HepG2 (cell line): ENCODE measurements at regions not wholly inside any gene's neighbourhood (a gene's known extent, or its start where the extent isn't known, plus 50 kb on each side); places are given as distances from the start of the nearest gene placed in this dataset.

Source experiments
- ATAC-seq: fragments of 200-7000 bp; cut with Tn5 transposase; 3 replicates; pipeline ENCODE4 v1.9.1; 2020; ENCODE audit warnings: mild to moderate bottlenecking, moderate library complexity
- BruUV-seq: library from RNA; stranded (reverse); fragments of 400-500 nt; replicated peaks from 2 replicates; lab custom pipeline; 2021; lab: Mats Ljungman, UMichigan
- CTCF ChIA-PET: fragments of 300-600 bp; formaldehyde crosslinking; extraction: SDS; loops from one replicate; lab custom pipeline; 2021; ENCODE audit warnings: low total read pairs, inconsistent platforms, low intra/inter-chr PET ratio; lab: Yijun Ruan, JAX
- POLR2A ChIA-PET: fragments of 350-600 bp; sonication (Branson Sonifier 250); formaldehyde crosslinking; loops from one replicate; lab custom pipeline; 2020; ENCODE audit warnings: antibody characterized with exemption, inconsistent platforms; lab: Yijun Ruan, JAX
- DNase-seq: peaks from one replicate; pipeline ENCODE4 v3.0.0-alpha.2; 2015; ENCODE audit warnings: low spot score
- FAIRE-seq: peaks from 3 replicates; lab custom pipeline; 2011; peaks lifted over from hg19 to GRCh38; lab: Jason Lieb, UNC
- H2AFZ ChIP-seq: one replicate; pipeline ENCODE4 v1.6.1; 2011; ENCODE audit warnings: low read length, inconsistent platforms
- H3K27ac ChIP-seq: fragments of 300-600 bp; 3 replicates; pipeline ENCODE4 v1.8.0; 2011; ENCODE audit warnings: mixed run types, mild to moderate bottlenecking, mixed read lengths, low read length, inconsistent platforms; ENCODE audit not compliant: insufficient read depth; ENCODE audit errors: extremely low read length
- H3K27me3 ChIP-seq, 2 experiments: fragments of 200-600 bp in 1 of 2; 2 replicates in 1 of 2; 3 replicates in 1 of 2; pipeline versions ENCODE4 v1.6.0 to v1.8.0; 2011; ENCODE audit warnings: low read length in 2 of 2, mild to moderate bottlenecking in 2 of 2, moderate library complexity in 2 of 2, inconsistent platforms in 1 of 2; ENCODE audit not compliant: insufficient read depth in 2 of 2, control insufficient read depth in 1 of 2
- H3K36me3 ChIP-seq, 2 experiments: fragments of 200-600 bp in 1 of 2; replicated peaks in 1 of 2; 2 replicates in 1 of 2; 3 replicates in 1 of 2; pipeline versions ENCODE4 v1.5.1 to v1.8.0; 2011; ENCODE audit warnings: low read length in 2 of 2, inconsistent platforms in 1 of 2; ENCODE audit not compliant: insufficient read depth in 2 of 2, control insufficient read depth in 1 of 2
- H3K4me1 ChIP-seq: 2 replicates; pipeline ENCODE4 v1.5.1; 2012; ENCODE audit warnings: low read length, inconsistent platforms; ENCODE audit not compliant: insufficient read depth
- H3K4me2 ChIP-seq: 2 replicates; pipeline ENCODE4 v1.6.0; 2011; ENCODE audit warnings: low read depth, low read length, inconsistent platforms
- H3K4me3 ChIP-seq, 3 experiments: fragments of 200-600 bp in 1 of 3; sonication (generic), shearing (Covaris generic) in 1 of 3; replicated peaks in 1 of 3; 2 replicates each; pipeline ENCODE4 v1.5.1; 2011 to 2016; ENCODE audit warnings: low read length in 3 of 3, inconsistent platforms in 2 of 3, low read depth in 2 of 3, mild to moderate bottlenecking in 2 of 3, control low read depth in 1 of 3, mixed read lengths in 1 of 3; ENCODE audit not compliant: insufficient read depth in 1 of 3
- H3K79me2 ChIP-seq: one replicate; pipeline ENCODE4 v1.6.1; 2011; ENCODE audit warnings: low read length, inconsistent platforms; ENCODE audit not compliant: insufficient read depth
- H3K9ac ChIP-seq: 2 replicates; pipeline ENCODE4 v1.6.0; 2011; ENCODE audit warnings: mild to moderate bottlenecking, low read depth, low read length, inconsistent platforms; ENCODE audit not compliant: insufficient read depth
- H3K9me3 ChIP-seq: 2 replicates; pipeline ENCODE4 v1.5.1; 2012; ENCODE audit warnings: mild to moderate bottlenecking, low read length
- H4K20me1 ChIP-seq: 2 replicates; pipeline ENCODE4 v1.6.0; 2011; ENCODE audit warnings: inconsistent platforms, mild to moderate bottlenecking, low read length, moderate library complexity; ENCODE audit not compliant: insufficient read depth
- PHF20 ChIP-seq: sonication (generic); formaldehyde crosslinking; IDR thresholded peaks from 2 replicates; pipeline ENCODE4 v1.5.0; 2020; ENCODE audit warnings: mild to moderate bottlenecking, missing genetic modification reagents
- SNRNP70 ChIP-seq: fragments of 200-400 bp; formaldehyde crosslinking; IDR thresholded peaks from 2 replicates; pipeline ENCODE4 v1.6.1; 2017; ENCODE audit warnings: mild to moderate bottlenecking, low read depth, low read length, moderate library complexity
- TP53 ChIP-seq: sonication (generic); formaldehyde crosslinking; conservative IDR thresholded peaks from 2 replicates; pipeline ENCODE4 v1.4.0; 2020; ENCODE audit warnings: missing genetic modification reagents
- YEATS4 ChIP-seq: sonication (generic); formaldehyde crosslinking; IDR thresholded peaks from 2 replicates; pipeline ENCODE4 v1.4.0; 2020; ENCODE audit warnings: missing genetic modification reagents, borderline replicate concordance
- ZMAT3 ChIP-seq: sonication (generic); formaldehyde crosslinking; conservative IDR thresholded peaks from 2 replicates; pipeline ENCODE4 v1.7.0; 2021; ENCODE audit warnings: missing genetic modification reagents
- ZNF282 ChIP-seq: fragments of 450-650 bp; IDR thresholded peaks from 2 replicates; pipeline ENCODE4 v1.6.1; 2018; ENCODE audit not compliant: partially characterized antibody
- ZNF317 ChIP-seq: sonication (generic); formaldehyde crosslinking; IDR thresholded peaks from 2 replicates; pipeline ENCODE4 v1.5.0; 2020; ENCODE audit warnings: mild to moderate bottlenecking, missing genetic modification reagents
- ZNF451 ChIP-seq: sonication (generic); formaldehyde crosslinking; IDR thresholded peaks from 2 replicates; pipeline ENCODE4 v1.5.0; 2020; ENCODE audit warnings: mild to moderate bottlenecking, missing genetic modification reagents
- ZNF572 ChIP-seq: sonication (generic); formaldehyde crosslinking; IDR thresholded peaks from 2 replicates; pipeline ENCODE4 v1.5.1; 2020; ENCODE audit warnings: mild to moderate bottlenecking, missing genetic modification reagents
- ZNF761 ChIP-seq: sonication (generic); formaldehyde crosslinking; conservative IDR thresholded peaks from 2 replicates; pipeline ENCODE4 v1.4.0; 2020; ENCODE audit warnings: mild to moderate bottlenecking, missing genetic modification reagents
- ZNF772 ChIP-seq: sonication (generic); formaldehyde crosslinking; IDR thresholded peaks from 2 replicates; pipeline ENCODE4 v1.5.0; 2020; ENCODE audit warnings: mild to moderate bottlenecking, missing genetic modification reagents
- WGBS: methylation state at CpG from one replicate; pipeline ENCODE4 v1.1.6; 2017; ENCODE audit warnings: low lambda C conversion rate; 5-methylcytosine and 5-hydroxymethylcytosine counted together
- in situ Hi-C: cut with HindIII; loops from 2 replicates; pipeline ENCODE4 v1.10.0; 2017; ENCODE audit warnings: low pct_unique_long_range_greater_than_20kb; ENCODE audit not compliant: extremely low pct_ligation_motif_present
- intact Hi-C: fragments of 100-400 bp; cut with micrococcal nuclease; formaldehyde crosslinking; loops from one replicate; pipeline ENCODE4 v1.10.0; 2022; ENCODE audit not compliant: unreplicated experiment
- TF ChIP-seq, protein P1 (sequence below): sonication (generic); formaldehyde crosslinking; IDR thresholded peaks from 2 replicates; pipeline ENCODE4 v1.4.0; 2020; ENCODE audit warnings: mild to moderate bottlenecking, missing genetic modification reagents
- TF ChIP-seq, protein P2 (sequence below): sonication (generic); formaldehyde crosslinking; conservative IDR thresholded peaks from 2 replicates; pipeline ENCODE4 v1.8.0; 2022; ENCODE audit warnings: missing genetic modification reagents

DNA sequence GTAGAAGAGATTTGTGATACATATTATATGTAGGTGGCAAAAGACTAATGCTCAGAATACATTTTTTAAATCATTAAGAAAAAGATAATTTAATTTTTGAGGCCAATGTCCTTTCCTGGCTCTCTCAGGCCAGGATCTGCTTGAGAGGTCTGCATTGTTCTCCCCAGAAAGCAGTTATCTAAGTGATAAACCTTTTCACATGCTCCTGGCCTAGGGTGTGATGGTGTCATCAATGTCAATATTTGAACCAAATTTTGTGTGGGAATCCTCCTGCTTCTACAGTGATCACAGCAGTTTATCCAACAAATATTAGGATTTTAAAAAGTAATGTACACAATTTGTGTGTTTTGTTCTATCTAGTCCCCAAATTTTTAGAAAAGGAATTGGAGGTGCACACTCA, 166.6 kb downstream of the DIRAS2 start:
- POLR2A ChIA-PET, result no interaction called here
- no peak overlapping the region for H3K9ac ChIP-seq
- no peaks in the 10 kb centered on the region for H3K79me2 ChIP-seq
- H4K20me1 ChIP-seq, result no peaks in the 10 kb centered on the region
- in situ Hi-C loops, result no loop called here
- ATAC-seq (no peak), DNase-seq (no peak)
- no peaks in the 10 kb centered on the region for H3K4me1 ChIP-seq
- H3K4me3 ChIP-seq, result no peak overlapping the region
- no TSS peak for BruUV-seq
- no peaks in the 10 kb centered on the region for H3K27me3 ChIP-seq
- no peak for TF ChIP-seq PHF20 (CRISPR knock-in tag)
- no peak for TF ChIP-seq ZMAT3 (CRISPR knock-in tag)
- TF ChIP-seq YEATS4 (CRISPR knock-in tag), result no peak
- TF ChIP-seq ZNF282, result no peak
- no peak for TF ChIP-seq ZNF451 (CRISPR knock-in tag)
- no peak for TF ChIP-seq TP53 (CRISPR knock-in tag)
- TF ChIP-seq, protein P1, sequence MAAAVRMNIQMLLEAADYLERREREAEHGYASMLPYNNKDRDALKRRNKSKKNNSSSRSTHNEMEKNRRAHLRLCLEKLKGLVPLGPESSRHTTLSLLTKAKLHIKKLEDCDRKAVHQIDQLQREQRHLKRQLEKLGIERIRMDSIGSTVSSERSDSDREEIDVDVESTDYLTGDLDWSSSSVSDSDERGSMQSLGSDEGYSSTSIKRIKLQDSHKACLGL, result no peak
- TF ChIP-seq, all 625 proteins: peak for 0
- FAIRE-seq, result no peak
- Histone ChIP-seq H3K4me2 (no peak overlapping the region), H3K36me3 (no peaks in the 10 kb centered on the region), H2AFZ (no peak overlapping the region), H3K27ac (no peak overlapping the region), H3K9me3 (no peaks in the 10 kb centered on the region)
- CTCF ChIA-PET, result no interaction called here
- intact Hi-C loops, result no loop called here

DNA sequence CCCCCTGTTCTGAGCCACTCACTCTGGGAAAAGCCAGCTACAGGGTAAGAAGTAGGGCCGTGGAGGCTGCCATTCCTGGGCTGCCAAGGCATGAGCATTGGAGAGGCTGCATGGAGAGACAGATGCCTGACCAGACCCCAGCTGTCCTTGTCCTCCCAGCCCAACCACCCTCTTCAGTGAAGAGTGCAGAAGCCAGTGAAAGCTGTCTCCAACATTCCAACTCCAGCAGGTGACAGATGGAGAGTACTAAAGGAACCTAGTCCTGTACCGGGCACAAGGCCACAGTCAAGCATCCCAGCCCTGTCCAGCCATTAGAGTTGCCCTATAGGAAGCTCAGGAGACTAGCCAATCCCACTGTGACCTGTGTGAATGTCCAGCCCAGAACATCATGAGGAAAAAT, 165.1 kb downstream of the DIRAS2 start:
- intact Hi-C loops, result no loop called here
- no peak overlapping the region for H3K4me2 ChIP-seq
- TF ChIP-seq SNRNP70 (no peak), ZNF572 (CRISPR knock-in tag) (no peak), ZNF761 (CRISPR knock-in tag) (no peak), ZNF772 (CRISPR knock-in tag) (no peak), ZNF317 (CRISPR knock-in tag) (no peak)
- TF ChIP-seq, protein P2, sequence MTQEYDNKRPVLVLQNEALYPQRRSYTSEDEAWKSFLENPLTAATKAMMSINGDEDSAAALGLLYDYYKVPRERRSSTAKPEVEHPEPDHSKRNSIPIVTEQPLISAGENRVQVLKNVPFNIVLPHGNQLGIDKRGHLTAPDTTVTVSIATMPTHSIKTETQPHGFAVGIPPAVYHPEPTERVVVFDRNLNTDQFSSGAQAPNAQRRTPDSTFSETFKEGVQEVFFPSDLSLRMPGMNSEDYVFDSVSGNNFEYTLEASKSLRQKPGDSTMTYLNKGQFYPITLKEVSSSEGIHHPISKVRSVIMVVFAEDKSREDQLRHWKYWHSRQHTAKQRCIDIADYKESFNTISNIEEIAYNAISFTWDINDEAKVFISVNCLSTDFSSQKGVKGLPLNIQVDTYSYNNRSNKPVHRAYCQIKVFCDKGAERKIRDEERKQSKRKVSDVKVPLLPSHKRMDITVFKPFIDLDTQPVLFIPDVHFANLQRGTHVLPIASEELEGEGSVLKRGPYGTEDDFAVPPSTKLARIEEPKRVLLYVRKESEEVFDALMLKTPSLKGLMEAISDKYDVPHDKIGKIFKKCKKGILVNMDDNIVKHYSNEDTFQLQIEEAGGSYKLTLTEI (CRISPR knock-in tag), result no peak
- no peak for FAIRE-seq
- H3K9me3 ChIP-seq, result no peaks in the 10 kb centered on the region
- ATAC-seq, result no peak
- H4K20me1 ChIP-seq, result no peaks in the 10 kb centered on the region
- H3K27ac ChIP-seq, result no peak overlapping the region
- H3K79me2 ChIP-seq, result no peaks in the 10 kb centered on the region
- in situ Hi-C loops, result no loop called here
- no peak for DNase-seq
- H2AFZ ChIP-seq, result no peak overlapping the region
- H3K36me3 ChIP-seq, result no peaks in the 10 kb centered on the region
- CTCF ChIA-PET, result no interaction called here
- H3K9ac ChIP-seq, result no peak overlapping the region
- POLR2A ChIA-PET, result no interaction called here
- no peaks in the 10 kb centered on the region for H3K27me3 ChIP-seq
- no peak overlapping the region for H3K4me3 ChIP-seq
- 0% methylated on average over 1 of the region's 2 CpGs for WGBS
- no TSS peak for BruUV-seq
- H3K4me1 ChIP-seq, result no peaks in the 10 kb centered on the region
